ENCODE measurements at regions not wholly inside any gene's neighbourhood (a gene's known extent, or its start where the extent isn't known, plus 50 kb on each side); places are given as distances from the start of the nearest gene placed in this dataset.

DNA sequence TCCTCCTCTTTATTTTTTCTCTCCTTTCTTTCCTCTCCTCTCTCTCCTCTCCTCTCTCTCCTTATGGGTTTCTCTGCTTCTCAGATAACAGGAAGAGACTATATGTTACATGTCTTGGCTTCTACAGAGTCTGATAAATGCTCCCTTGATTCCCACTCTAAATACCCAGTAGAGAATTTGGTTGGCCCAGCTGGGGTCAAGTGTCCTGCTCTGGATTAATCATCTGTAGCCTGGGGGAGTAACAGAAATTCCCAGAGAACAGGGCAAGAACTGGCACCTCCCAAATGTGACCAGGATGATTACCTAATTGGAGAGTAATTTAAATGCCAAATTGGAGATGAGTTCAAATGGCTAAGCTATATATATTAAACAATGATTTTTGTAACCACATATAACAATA, 146.1 kb upstream of the LMO4 start:
- TF ChIP-seq POLR2A (IDR thresholded peaks at IDR 0.05) (no peak), EP300 (IDR thresholded peaks at IDR 0.05) (no peak), POLR2AphosphoS5 (IDR thresholded peaks at IDR 0.05) (no peak)
- TF ChIP-seq, protein P1, sequence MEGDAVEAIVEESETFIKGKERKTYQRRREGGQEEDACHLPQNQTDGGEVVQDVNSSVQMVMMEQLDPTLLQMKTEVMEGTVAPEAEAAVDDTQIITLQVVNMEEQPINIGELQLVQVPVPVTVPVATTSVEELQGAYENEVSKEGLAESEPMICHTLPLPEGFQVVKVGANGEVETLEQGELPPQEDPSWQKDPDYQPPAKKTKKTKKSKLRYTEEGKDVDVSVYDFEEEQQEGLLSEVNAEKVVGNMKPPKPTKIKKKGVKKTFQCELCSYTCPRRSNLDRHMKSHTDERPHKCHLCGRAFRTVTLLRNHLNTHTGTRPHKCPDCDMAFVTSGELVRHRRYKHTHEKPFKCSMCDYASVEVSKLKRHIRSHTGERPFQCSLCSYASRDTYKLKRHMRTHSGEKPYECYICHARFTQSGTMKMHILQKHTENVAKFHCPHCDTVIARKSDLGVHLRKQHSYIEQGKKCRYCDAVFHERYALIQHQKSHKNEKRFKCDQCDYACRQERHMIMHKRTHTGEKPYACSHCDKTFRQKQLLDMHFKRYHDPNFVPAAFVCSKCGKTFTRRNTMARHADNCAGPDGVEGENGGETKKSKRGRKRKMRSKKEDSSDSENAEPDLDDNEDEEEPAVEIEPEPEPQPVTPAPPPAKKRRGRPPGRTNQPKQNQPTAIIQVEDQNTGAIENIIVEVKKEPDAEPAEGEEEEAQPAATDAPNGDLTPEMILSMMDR (IDR thresholded peaks at IDR 0.05): no peak
